ENCODE measurements at regions not wholly inside any gene's neighbourhood (a gene's known extent, or its start where the extent isn't known, plus 50 kb on each side); places are given as distances from the start of the nearest gene placed in this dataset.

DNA sequence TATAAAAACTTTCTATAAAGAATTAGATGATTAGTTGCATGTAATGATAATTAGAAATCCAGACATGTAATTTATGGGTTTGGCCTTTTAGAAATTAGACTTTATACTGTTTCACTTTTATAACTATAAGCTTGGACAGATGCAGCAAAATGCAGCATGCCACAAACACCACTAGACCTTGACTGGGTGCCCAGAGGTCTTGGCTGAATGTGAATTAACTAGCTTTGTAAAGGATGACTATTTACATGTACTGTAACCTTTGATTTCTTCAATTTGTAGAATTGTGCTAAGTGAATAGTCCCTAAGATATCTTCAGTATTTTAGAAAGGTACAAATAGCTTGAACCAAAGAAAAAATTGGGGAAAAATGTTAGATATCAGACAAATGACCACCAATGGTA, 2168.1 kb downstream of the MAT2B start:
- TF ChIP-seq CTCF (IDR thresholded peaks at IDR 0.05) (no peak), POLR2A (IDR thresholded peaks at IDR 0.05) (no peak)
